GM13976 (cell line): ENCODE measurements at regions not wholly inside any gene's neighbourhood (a gene's known extent, or its start where the extent isn't known, plus 50 kb on each side); places are given as distances from the start of the nearest gene placed in this dataset.
"Not testable (repeated sequence)": the region's sequence is repeated elsewhere in the genome, so short reads cannot be mapped to it uniquely, and the experiment has no call there.

Experiments
- DNase-seq: peaks from one replicate; pipeline ENCODE4 v3.0.0; 2012; ENCODE audit warnings: low spot score
- CTCF ChIP-seq: IDR thresholded peaks from 2 replicates; pipeline ENCODE4 v1.5.1; 2012; ENCODE audit warnings: borderline replicate concordance, mild to moderate bottlenecking; ENCODE audit not compliant: insufficient read depth; ENCODE audit errors: extremely low read depth, missing control alignments, control extremely low read depth
- in situ Hi-C: fragments of 300-500 bp; cut with MboI; formaldehyde crosslinking; loops from one replicate; pipeline ENCODE4 v1.12.0; 2022; ENCODE audit warnings: low sequenced_read_pairs, mixed read lengths, inconsistent platforms; ENCODE audit not compliant: unreplicated experiment

GRCh38 chr9:129434187-129434586, 186.7 kb downstream of the C9orf50 start:
- in situ Hi-C loops: no loop called here

GRCh38 chr9:129432297-129433154, 188.4 kb downstream of the C9orf50 start:
- DNase-seq: no peak
- in situ Hi-C loops: no loop called here
- TF ChIP-seq CTCF: no peak

More at GRCh38 chr9:129434187-129434586, 186.7 kb downstream of the C9orf50 start:
- TF ChIP-seq CTCF: no peak
- no peak for DNase-seq

DNA sequence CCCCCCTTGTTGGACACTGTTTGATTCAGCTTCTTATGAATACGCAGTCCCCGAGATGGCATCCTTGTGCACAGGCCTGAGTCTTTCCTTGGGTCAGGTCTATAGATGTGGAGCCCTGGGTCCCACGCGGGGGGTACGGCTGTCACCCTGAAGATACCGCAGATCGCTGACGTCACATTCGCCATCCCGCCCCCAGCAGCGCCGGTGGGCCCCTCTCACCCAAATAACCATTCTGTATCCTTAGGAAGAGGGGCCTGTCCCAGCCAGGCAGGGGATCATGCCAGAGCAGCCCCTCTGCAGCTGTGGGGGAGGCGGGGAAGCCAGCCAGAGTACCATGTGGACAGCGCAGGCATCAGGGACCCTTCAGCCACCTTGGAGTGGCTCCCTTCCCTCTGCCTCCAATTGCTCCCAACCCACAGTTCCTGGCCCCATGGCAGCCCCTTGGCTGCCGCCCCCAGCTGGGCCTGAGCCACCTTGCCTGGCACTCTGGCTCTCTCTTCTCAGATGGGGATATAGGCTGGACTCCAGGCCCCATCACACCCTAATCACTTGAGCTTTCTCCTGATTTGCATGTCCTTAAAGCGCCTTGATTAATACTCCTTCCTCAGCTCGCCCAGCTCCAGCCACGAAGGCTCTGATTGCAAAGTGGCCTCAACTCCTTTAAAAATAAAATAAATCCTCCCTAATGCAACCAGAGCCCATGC, 189.8 kb downstream of the C9orf50 start:
- no peak for DNase-seq
- TF ChIP-seq CTCF: no peak

DNA sequence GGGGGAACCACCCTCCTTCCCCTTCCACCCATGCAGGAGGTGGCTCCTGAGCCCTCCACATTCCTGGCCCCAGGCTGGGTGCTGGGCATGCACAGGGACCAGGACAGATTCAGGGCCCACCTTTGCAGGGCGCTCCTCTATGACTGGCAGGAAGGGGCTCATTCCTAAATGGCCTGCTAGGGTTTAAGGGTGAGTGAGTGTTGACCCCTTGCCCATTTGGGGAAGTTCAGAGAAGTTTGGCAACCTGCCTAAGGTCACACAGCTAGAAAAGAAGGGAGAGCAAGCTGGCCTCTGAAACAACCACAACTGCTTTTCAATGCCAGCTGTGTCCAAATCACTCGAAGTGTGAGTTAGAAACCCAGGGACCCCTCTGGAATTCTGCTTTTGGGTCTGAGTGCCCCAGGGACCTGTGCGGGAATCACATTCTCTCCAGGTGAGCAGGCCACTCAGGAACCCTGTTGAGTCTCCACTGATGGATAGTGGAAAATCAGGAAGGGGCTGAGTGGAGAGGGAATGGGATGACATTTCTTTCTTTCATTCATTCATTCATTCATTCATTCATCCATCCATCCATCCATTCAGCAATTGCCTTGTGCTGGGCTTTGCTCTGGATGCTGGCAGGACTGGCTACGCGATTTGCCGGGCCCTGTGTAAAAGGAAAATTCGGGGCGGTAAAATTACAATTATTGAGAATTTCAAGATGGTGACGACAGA, 191.9 kb downstream of the C9orf50 start:
- in situ Hi-C loops: no loop called here
- no peak for DNase-seq
- no peak for TF ChIP-seq CTCF

More for the DNA sequence above, 189.8 kb downstream of the C9orf50 start:
- in situ Hi-C loops: no loop called here

- TF ChIP-seq CTCF: no peak
- in situ Hi-C loops: no loop called here
- no peak for DNase-seq
These were observed 193.8 kb downstream of the C9orf50 start for GRCh38 chr9:129427149-129427548.

GRCh38 chr9:129423755-129424154, 197.1 kb downstream of the C9orf50 start:
- in situ Hi-C loops, DNase-seq: not testable (repeated sequence)
